ENCODE measurements at regions not wholly inside any gene's neighbourhood (a gene's known extent, or its start where the extent isn't known, plus 50 kb on each side); places are given as distances from the start of the nearest gene placed in this dataset.
"Not testable (repeated sequence)": the region's sequence is repeated elsewhere in the genome, so short reads cannot be mapped to it uniquely, and the experiment has no call there.

DNA sequence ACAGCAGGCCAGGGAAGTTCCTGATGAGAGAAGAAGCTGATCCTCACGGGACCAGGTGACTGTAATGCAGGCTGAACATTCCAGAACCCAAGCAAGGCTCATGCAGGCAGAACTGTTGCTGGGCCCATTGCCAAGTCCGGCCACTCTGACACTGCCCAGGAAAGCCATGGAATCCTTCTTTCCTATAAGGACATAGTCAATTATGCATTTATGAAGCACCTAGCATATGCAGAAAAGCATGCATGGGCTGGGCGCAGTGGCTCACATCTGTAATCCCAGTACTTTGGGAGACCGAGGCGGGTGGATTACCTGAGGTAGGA is 83.7 kb upstream of the SLC1A3 start:
- intact Hi-C loops (cut with micrococcal nuclease): no loop called here

DNA sequence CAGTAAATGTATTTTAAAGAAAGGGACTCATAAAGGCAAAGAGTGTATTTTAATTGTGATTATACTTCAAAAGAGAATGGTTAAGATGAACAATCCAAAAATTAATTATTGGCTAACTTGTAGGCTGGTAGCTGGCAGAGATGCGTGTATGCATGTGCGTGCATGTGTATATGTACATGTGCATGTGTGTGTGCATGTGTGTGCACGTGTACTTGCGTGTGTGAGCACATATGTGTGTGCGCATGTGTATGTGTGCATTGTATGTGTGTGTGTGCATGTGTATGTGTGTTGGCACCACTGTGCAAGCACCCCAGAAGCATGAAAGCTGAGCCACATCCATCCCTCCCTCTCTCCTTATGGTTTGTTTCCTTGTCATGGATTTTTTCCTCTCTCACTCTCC is 83.0 kb upstream of the SLC1A3 start:
- intact Hi-C loops (cut with micrococcal nuclease): no loop called here

DNA sequence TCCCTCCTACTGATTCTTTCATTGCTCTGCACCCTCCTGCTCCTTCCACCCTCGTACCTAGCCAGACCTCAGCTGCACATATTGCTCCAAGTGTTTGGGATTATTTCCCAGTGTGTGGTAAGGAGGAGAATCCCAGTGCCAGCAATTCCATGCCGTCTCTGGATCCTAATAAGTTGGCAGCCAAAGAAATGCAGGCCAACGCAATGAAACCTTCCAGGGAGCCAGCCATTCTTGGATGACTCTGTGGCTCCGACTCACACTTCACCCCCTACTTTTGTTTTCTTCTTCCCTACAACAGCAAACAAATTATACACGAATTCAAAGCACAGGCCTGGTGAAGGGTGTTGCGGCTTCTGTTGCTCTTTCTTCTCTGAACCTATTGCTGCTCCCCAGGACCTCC is 82.5 kb upstream of the SLC1A3 start:
- intact Hi-C loops (cut with micrococcal nuclease): no loop called here

DNA sequence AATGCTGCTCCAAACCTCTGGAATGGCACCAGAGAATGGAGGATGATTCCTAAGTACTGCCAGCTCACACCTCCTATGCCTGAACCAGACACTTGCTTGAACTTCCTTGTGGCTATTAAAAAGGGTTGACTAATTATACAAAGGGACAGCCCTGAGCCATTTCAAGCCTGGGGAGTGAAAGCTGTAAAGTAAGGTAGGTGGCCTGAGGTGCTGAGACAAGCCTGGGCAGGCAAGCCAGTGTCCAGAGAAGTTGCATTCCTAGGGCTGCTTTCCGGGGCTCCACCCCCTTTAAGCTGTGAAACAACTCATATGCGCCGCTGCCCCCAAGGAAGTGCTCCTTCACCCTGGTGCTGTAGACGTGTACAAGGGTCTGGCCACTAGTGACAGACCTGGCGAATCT is 79.9 kb upstream of the SLC1A3 start:
- intact Hi-C loops (cut with micrococcal nuclease): no loop called here

DNA sequence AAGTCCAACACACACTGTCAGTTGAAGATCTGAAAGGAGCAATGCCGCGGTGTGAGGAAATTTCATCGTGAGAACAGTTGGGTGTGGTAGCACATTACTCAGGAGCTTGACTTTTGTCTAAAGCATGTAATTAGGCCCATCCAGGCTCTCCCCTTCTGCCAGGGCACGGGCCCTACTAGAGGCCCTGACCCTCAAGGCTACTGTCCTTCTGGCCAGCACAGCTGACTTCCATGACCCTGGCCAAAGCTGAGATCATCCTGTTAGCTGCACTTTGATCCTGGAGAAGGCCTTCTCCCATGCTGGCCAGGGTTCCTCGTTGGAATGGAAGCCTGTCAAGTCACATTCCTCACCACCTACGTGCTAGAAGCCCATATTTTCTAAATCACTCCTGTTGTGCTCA is 77.8 kb upstream of the SLC1A3 start:
- intact Hi-C loops (cut with micrococcal nuclease): no loop called here

DNA sequence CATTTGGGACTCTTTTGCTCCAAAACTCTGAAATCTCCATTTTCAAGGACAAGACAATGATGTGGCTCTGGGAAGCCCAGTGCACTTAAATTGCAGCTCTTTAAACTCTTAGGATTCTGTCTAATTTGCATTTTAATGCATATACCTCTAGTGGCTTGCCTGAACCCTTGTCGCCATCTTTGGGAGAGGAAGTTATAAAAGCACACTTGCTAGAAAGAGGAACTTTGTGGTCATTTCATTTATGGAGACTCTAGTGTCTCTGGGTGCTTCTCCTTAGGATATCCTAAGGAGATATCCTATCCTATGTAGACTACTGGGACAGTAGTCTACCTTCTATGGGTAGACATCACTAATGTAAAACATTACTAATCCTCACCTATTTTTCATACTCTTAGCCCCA is 77.3 kb upstream of the SLC1A3 start:
- intact Hi-C loops (cut with micrococcal nuclease): no loop called here

DNA sequence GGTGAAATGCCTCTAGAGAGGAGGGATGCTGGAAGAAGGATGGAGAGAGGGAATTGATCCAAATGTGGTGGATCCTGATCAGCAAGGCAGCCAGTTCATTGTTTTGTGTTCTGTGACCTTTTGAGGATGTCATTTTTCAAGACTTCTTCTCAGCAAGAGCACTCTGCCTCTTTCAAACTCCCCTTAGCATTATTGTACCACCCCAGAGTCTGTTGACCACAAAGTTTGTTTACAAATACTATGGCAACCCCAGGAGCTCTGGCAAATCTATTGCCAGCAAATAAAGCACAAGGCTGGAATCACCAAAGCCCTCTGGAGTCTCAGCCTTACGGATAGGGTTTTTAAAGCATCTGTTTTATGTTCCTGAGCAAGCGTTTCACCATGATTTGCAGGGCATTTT is 76.2 kb upstream of the SLC1A3 start:
- intact Hi-C loops (cut with micrococcal nuclease): no loop called here

DNA sequence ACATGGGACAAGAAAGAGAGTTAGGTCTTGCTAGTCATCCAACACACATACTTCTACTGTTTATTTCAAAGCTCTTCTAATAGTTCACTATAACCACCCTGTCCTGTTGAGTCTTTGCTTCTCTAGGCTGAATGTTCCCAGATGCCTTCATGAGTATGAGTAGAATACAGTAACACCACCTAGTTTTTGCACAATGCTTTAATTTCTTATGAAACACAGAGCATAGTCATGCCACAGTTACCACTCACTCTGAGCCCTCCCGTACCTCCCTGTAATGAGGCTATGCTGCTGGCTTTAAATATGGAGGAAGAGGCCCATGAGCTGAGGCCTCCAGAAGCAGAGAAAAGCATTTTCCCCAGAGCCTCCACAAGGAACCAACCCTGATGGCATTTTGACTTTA is 75.0 kb upstream of the SLC1A3 start:
- intact Hi-C loops (cut with micrococcal nuclease): no loop called here

DNA sequence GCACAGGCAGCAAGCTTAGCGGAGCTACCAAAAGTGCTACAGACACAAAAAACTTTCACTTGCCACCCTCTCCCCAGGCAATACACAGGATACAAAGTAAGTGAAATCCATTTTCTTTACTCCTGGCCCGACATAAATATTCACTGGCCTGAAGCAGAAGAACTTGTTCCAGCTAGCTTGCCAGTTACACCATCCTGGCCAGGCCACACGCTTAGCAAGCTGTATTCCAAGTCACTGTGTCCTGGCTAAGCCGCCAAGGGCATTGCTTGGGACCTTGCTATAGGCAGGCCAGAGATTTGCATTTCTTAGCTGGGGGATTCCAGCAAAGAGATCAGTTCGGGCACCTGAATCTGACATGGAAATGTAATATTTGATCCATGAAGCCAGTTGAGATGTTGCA is 71.0 kb upstream of the SLC1A3 start:
- intact Hi-C loops (cut with micrococcal nuclease): no loop called here

DNA sequence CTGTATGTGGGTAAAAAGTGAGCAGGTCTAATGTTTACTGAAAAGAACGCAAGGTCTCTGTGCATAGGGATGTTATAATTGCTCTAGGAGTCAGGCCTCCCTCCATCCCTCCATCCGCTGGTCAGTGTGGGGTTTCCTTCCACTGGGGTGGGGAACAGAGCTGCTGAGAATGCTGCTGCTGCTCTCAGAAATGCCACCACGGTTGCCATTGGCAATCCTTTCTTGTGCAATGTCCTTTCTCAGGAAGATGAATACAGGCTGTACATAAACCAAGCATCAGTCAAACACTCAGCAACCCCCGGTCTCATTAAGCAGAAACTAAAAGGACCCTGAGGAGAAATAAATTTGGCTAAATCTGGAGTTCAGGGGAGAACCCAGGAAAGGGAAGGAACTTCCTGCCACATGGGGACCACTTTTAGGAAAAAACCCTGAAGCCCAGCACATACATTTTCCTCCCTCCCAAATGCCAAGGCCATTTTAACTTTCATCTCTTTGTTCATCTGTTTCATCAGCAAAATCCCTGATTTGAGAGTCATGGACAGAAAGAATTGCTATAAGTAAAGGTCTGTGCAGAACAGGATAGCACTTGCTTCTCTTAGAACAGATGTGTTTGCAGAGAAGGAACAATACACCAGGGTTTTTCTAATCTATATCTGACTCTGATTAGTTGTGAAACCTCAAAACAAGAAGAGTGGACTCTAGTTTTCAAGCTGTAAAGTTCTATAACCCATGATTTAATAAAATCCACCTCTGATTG is 70.4 kb upstream of the SLC1A3 start:
- intact Hi-C loops (cut with micrococcal nuclease): no loop called here

DNA sequence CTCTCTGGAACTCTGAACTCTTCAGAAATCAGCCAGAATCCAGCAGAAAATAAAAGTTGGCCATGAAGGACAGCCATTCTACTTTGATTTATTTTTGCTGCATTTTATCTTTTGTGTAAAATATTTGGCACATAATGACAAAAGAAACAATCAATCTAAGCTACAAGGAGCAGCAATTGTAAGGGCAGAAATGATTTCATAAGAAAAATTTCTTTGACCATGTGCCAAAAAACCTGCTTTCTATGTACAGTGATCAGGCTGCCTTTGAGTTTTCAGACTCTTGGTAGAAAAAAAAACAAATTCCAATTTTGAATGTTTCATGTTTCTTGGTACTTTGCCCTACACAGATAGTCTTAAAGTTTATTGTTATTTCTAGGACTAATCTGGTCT is 69.8 kb upstream of the SLC1A3 start:
- intact Hi-C loops (cut with micrococcal nuclease): no loop called here

DNA sequence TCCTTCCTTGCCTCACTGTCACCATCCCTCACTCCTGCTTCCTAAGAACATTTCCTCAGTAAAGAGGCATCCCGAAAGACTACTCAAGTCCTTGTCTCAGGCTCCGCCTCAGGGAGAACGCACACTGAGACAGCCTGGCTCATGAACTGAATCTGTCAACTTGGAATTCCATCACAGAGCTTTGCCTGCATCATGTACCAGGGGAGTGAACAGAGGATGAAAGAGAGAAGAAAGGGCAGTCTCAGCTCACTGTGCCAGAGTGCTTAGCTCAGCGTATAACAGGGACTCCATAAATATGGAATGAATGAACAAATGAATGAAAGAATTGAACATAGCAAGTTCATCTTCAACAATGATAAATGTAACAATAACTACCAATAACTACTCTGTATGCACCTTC is 68.7 kb upstream of the SLC1A3 start:
- intact Hi-C loops (cut with micrococcal nuclease): no loop called here

DNA sequence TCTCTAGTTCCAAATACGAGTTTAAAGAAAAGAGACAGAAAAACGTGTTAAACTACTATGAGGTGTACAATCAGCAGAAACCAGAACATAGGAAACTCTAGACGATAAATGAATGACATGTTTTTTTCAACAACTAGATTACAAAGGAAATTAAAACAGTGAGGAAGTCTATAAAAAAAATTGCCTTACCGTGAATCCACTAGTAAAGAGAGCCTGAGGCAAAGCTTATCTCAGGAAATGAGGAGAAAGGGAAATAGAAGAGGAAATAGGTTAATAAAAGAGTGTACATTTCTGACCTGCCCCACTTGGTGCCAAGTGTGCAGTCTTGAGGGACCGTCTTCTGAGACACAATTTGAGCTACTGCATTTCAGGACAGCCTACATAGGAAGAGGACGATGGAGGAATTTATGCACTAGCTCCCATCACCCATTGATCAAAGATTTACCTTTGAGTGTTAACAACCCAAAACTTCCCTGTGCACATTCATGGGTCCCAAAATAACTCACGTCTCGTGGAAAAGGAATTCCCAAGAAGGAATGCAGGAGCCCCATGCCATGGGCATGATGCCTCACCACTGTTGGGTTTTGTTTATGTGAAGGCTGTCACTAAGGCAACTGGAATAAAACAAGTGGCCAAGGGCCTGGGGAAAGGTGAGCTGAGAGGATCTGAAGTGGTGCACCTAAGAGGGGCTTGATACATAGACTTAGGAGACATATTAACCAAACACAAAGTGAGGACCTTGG is 53.6 kb upstream of the SLC1A3 start:
- intact Hi-C loops (cut with micrococcal nuclease): no loop called here

DNA sequence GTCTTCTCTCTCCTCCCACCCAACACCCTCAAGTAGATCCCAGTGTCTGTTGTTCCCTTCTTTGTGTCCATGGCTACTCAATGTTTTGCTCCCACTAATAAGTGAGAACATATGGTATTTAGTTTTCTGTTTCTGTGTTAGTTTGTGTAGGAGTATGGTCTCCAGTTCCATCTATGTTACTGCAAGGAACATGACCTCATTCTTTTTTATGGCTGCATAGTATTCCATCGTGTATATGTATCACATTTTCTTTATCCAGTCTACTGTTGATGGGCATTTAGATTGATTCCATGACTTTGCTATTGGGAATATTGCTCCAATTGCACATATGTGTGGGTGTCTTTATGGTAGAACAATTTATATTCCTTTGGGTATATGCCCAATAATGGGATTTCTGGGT is 51.4 kb upstream of the SLC1A3 start:
- intact Hi-C loops (cut with micrococcal nuclease): not testable (repeated sequence)
